CD4-positive, alpha-beta T cell treated with Interleukin-21 for 1 hour (primary cell): ENCODE measurements at regions not wholly inside any gene's neighbourhood (a gene's known extent, or its start where the extent isn't known, plus 50 kb on each side); places are given as distances from the start of the nearest gene placed in this dataset.

ENCODE experiments used
- DNase-seq: peaks from one replicate; pipeline ENCODE4 v3.0.0-alpha.2; 2020

- DNase-seq: no peak
These were observed 429.1 kb downstream of the KIF20B start for GRCh38 chr10:90130321-90131086.

GRCh38 chr10:90133606-90134005, 432.2 kb downstream of the KIF20B start:
- DNase-seq: no peak

- no peak for DNase-seq
These were observed 435.4 kb downstream of the KIF20B start for GRCh38 chr10:90136731-90137316.

- DNase-seq: no peak
These were observed 437.5 kb downstream of the KIF20B start for GRCh38 chr10:90138844-90139243.

- DNase-seq: no peak
These were observed 440.4 kb downstream of the KIF20B start for GRCh38 chr10:90141791-90142190.

GRCh38 chr10:90143937-90144336, 442.5 kb downstream of the KIF20B start:
- DNase-seq: no peak

- DNase-seq: no peak
These were observed 446.9 kb downstream of the KIF20B start for GRCh38 chr10:90148116-90148855.

GRCh38 chr10:90149563-90149962, 448.2 kb downstream of the KIF20B start:
- no peak for DNase-seq

- no peak for DNase-seq
These were observed 461.0 kb downstream of the KIF20B start for GRCh38 chr10:90162271-90162853.

- no peak for DNase-seq
These were observed 466.0 kb downstream of the KIF20B start for GRCh38 chr10:90167174-90168064.

- no peak for DNase-seq
These were observed 466.9 kb downstream of the KIF20B start for GRCh38 chr10:90168244-90168643.

- no peak for DNase-seq
These were observed 469.8 kb downstream of the KIF20B start for GRCh38 chr10:90171014-90171722.

- DNase-seq: no peak
These were observed 473.1 kb downstream of the KIF20B start for GRCh38 chr10:90174531-90174930.

GRCh38 chr10:90175161-90175681, 473.8 kb downstream of the KIF20B start:
- no peak for DNase-seq

- DNase-seq: no peak
These were observed 478.5 kb downstream of the KIF20B start for GRCh38 chr10:90179696-90180407.

GRCh38 chr10:90180886-90181691, 479.7 kb downstream of the KIF20B start:
- no peak for DNase-seq

- DNase-seq: no peak
These were observed 491.4 kb downstream of the KIF20B start for GRCh38 chr10:90192825-90193224.

GRCh38 chr10:90193240-90193985, 492.0 kb downstream of the KIF20B start:
- DNase-seq: no peak

- DNase-seq: no peak
These were observed 494.0 kb downstream of the KIF20B start for GRCh38 chr10:90195288-90195840.
